GM12878 (cell line): ENCODE measurements at regions not wholly inside any gene's neighbourhood (a gene's known extent, or its start where the extent isn't known, plus 50 kb on each side); places are given as distances from the start of the nearest gene placed in this dataset.

Experiments
- BRCA1 ChIP-seq: IDR thresholded peaks from 2 replicates; pipeline ENCODE4 v1.6.1; 2011; ENCODE audit warnings: low read depth, low read length, improper control_type of control experiment
- CTCF ChIP-seq, 3 experiments: IDR thresholded peaks in 2 of 3; conservative IDR thresholded peaks in 1 of 3; 2 replicates each; pipeline ENCODE4 v1.5.1; 2011; ENCODE audit warnings: low read depth in 3 of 3, low read length in 3 of 3, mild to moderate bottlenecking in 3 of 3, control low read depth in 2 of 3, moderate library complexity in 2 of 3, inconsistent platforms in 1 of 3, mixed read lengths in 1 of 3; ENCODE audit not compliant: control insufficient read depth in 2 of 3, insufficient read depth in 1 of 3; ENCODE audit errors: extremely low read depth in 1 of 3
- ELK1 ChIP-seq: IDR thresholded peaks from 2 replicates; pipeline ENCODE4 v1.6.1; 2012; ENCODE audit warnings: low read depth, low read length, improper control_type of control experiment
- HDGF ChIP-seq: fragments of 450-650 bp; IDR thresholded peaks from 2 replicates; pipeline ENCODE4 v1.6.1; 2016; ENCODE audit warnings: antibody characterized with exemption
- MAX ChIP-seq: IDR thresholded peaks from 2 replicates; pipeline ENCODE4 v1.6.1; 2012; ENCODE audit warnings: low read depth, low read length, improper control_type of control experiment
- MLLT1 ChIP-seq: fragments of 450-650 bp; IDR thresholded peaks from 2 replicates; pipeline ENCODE4 v1.6.1; 2016; ENCODE audit warnings: mild to moderate bottlenecking
- NR2C2 ChIP-seq: IDR thresholded peaks from 2 replicates; pipeline ENCODE4 v1.6.1; 2011; ENCODE audit warnings: borderline replicate concordance, low read depth; ENCODE audit not compliant: control insufficient read depth, insufficient read length
- RAD51 ChIP-seq: fragments of 450-650 bp; IDR thresholded peaks from 2 replicates; pipeline ENCODE4 v1.6.1; 2016; ENCODE audit warnings: moderate library complexity, mild to moderate bottlenecking, inconsistent platforms
- SIX5 ChIP-seq: IDR thresholded peaks from 2 replicates; pipeline ENCODE4 v1.6.1; 2011; ENCODE audit warnings: mild to moderate bottlenecking, low read depth, low read length, moderate library complexity; ENCODE audit not compliant: severe bottlenecking
- USF2 ChIP-seq: IDR thresholded peaks from 2 replicates; pipeline ENCODE4 v1.6.1; 2011; ENCODE audit warnings: low read depth, low read length, improper control_type of control experiment, borderline replicate concordance
- YY1 ChIP-seq: IDR thresholded peaks from 2 replicates; pipeline ENCODE4 v1.6.1; 2011; ENCODE audit warnings: low read depth, mild to moderate bottlenecking, low read length
- ZNF24 ChIP-seq: fragments of 450-650 bp; IDR thresholded peaks from 2 replicates; pipeline ENCODE4 v1.6.1; 2017; ENCODE audit warnings: antibody characterized with exemption, mild to moderate bottlenecking

- TF ChIP-seq CTCF (IDR thresholded peaks at IDR 0.05 in 2 of 3, conservative IDR thresholded peaks at IDR 0.05 in 1 of 3; ENCODE audit: control insufficient read depth in 2 of 3, extremely low read depth in 1 of 3, insufficient read depth in 1 of 3, low read depth in 3 of 3, low read length in 3 of 3) (no peak), MAX (no peak), ELK1 (no peak), YY1 (no peak), USF2 (no peak), NR2C2 (no peak), MLLT1 (no peak), RAD51 (no peak), ZNF24 (no peak), BRCA1 (no peak), HDGF (no peak), SIX5 (no peak)
Observed at GRCh38 chr13:86731987-86732386, 932.8 kb upstream of the SLITRK6 start.
